H1 (cell line): ENCODE measurements at regions not wholly inside any gene's neighbourhood (a gene's known extent, or its start where the extent isn't known, plus 50 kb on each side); places are given as distances from the start of the nearest gene placed in this dataset.

Experiments used
- CREB1 ChIP-seq: IDR thresholded peaks from 2 replicates; pipeline ENCODE4 v1.6.1; 2012; ENCODE audit warnings: inconsistent platforms
- KDM4A ChIP-seq: IDR thresholded peaks from one replicate; pipeline ENCODE4 v1.7.1; 2012; ENCODE audit warnings: low read depth, mild to moderate bottlenecking, moderate library complexity, low read length, inconsistent platforms; ENCODE audit not compliant: severe bottlenecking
- MAFK ChIP-seq: IDR thresholded peaks from 2 replicates; pipeline ENCODE4 v1.6.1; 2012; ENCODE audit warnings: low read depth, mild to moderate bottlenecking, improper control_type of control experiment, low read length
- POLR2A ChIP-seq, 2 experiments: IDR thresholded peaks; 1 replicate in 1 of 2; 2 replicates in 1 of 2; pipeline ENCODE4 v1.6.1; 2011; ENCODE audit warnings: low read depth in 2 of 2, low read length in 2 of 2, mild to moderate bottlenecking in 2 of 2; ENCODE audit errors: control extremely low read depth in 1 of 2
- SIN3A ChIP-seq, 2 experiments: IDR thresholded peaks in 1 of 2; conservative IDR thresholded peaks in 1 of 2; 2 replicates each; pipeline ENCODE4 v1.6.1; 2011 to 2012; ENCODE audit warnings: low read length in 2 of 2, improper control_type of control experiment in 1 of 2, low read depth in 1 of 2, mild to moderate bottlenecking in 1 of 2
- TAF7 ChIP-seq: optimal IDR thresholded peaks from 2 replicates; pipeline ENCODE3; 2011; ENCODE audit warnings: low read depth, mild to moderate bottlenecking, inconsistent platforms, low read length, moderate library complexity, borderline replicate concordance
- TBP ChIP-seq: IDR thresholded peaks from 2 replicates; pipeline ENCODE4 v1.6.1; 2011; ENCODE audit warnings: low read depth, low read length, improper control_type of control experiment
- ZNF274 ChIP-seq: IDR thresholded peaks from 2 replicates; pipeline ENCODE4 v1.7.0; 2012; ENCODE audit warnings: low read length, borderline replicate concordance; ENCODE audit errors: extremely low read depth
- TF ChIP-seq, protein P1 (sequence below): fragments of 300-600 bp; sonication (generic); IDR thresholded peaks from 2 replicates; pipeline ENCODE4 v1.7.1; 2012; ENCODE audit warnings: low read length, moderate library complexity, mild to moderate bottlenecking, inconsistent platforms; ENCODE audit not compliant: insufficient replicate concordance

GRCh38 chr2:29991086-29991485 lies 69.7 kb upstream of the ALK start (continued):
- TF ChIP-seq, protein P1, sequence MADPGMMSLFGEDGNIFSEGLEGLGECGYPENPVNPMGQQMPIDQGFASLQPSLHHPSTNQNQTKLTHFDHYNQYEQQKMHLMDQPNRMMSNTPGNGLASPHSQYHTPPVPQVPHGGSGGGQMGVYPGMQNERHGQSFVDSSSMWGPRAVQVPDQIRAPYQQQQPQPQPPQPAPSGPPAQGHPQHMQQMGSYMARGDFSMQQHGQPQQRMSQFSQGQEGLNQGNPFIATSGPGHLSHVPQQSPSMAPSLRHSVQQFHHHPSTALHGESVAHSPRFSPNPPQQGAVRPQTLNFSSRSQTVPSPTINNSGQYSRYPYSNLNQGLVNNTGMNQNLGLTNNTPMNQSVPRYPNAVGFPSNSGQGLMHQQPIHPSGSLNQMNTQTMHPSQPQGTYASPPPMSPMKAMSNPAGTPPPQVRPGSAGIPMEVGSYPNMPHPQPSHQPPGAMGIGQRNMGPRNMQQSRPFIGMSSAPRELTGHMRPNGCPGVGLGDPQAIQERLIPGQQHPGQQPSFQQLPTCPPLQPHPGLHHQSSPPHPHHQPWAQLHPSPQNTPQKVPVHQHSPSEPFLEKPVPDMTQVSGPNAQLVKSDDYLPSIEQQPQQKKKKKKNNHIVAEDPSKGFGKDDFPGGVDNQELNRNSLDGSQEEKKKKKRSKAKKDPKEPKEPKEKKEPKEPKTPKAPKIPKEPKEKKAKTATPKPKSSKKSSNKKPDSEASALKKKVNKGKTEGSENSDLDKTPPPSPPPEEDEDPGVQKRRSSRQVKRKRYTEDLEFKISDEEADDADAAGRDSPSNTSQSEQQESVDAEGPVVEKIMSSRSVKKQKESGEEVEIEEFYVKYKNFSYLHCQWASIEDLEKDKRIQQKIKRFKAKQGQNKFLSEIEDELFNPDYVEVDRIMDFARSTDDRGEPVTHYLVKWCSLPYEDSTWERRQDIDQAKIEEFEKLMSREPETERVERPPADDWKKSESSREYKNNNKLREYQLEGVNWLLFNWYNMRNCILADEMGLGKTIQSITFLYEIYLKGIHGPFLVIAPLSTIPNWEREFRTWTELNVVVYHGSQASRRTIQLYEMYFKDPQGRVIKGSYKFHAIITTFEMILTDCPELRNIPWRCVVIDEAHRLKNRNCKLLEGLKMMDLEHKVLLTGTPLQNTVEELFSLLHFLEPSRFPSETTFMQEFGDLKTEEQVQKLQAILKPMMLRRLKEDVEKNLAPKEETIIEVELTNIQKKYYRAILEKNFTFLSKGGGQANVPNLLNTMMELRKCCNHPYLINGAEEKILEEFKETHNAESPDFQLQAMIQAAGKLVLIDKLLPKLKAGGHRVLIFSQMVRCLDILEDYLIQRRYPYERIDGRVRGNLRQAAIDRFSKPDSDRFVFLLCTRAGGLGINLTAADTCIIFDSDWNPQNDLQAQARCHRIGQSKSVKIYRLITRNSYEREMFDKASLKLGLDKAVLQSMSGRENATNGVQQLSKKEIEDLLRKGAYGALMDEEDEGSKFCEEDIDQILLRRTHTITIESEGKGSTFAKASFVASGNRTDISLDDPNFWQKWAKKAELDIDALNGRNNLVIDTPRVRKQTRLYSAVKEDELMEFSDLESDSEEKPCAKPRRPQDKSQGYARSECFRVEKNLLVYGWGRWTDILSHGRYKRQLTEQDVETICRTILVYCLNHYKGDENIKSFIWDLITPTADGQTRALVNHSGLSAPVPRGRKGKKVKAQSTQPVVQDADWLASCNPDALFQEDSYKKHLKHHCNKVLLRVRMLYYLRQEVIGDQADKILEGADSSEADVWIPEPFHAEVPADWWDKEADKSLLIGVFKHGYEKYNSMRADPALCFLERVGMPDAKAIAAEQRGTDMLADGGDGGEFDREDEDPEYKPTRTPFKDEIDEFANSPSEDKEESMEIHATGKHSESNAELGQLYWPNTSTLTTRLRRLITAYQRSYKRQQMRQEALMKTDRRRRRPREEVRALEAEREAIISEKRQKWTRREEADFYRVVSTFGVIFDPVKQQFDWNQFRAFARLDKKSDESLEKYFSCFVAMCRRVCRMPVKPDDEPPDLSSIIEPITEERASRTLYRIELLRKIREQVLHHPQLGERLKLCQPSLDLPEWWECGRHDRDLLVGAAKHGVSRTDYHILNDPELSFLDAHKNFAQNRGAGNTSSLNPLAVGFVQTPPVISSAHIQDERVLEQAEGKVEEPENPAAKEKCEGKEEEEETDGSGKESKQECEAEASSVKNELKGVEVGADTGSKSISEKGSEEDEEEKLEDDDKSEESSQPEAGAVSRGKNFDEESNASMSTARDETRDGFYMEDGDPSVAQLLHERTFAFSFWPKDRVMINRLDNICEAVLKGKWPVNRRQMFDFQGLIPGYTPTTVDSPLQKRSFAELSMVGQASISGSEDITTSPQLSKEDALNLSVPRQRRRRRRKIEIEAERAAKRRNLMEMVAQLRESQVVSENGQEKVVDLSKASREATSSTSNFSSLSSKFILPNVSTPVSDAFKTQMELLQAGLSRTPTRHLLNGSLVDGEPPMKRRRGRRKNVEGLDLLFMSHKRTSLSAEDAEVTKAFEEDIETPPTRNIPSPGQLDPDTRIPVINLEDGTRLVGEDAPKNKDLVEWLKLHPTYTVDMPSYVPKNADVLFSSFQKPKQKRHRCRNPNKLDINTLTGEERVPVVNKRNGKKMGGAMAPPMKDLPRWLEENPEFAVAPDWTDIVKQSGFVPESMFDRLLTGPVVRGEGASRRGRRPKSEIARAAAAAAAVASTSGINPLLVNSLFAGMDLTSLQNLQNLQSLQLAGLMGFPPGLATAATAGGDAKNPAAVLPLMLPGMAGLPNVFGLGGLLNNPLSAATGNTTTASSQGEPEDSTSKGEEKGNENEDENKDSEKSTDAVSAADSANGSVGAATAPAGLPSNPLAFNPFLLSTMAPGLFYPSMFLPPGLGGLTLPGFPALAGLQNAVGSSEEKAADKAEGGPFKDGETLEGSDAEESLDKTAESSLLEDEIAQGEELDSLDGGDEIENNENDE, result no peak
- TF ChIP-seq SIN3A (conservative IDR thresholded peaks at IDR 0.05 in 1 of 2, IDR thresholded peaks at IDR 0.05 in 1 of 2; ENCODE audit: low read depth in 1 of 2, low read length in 2 of 2), result no peak
- TF ChIP-seq MAFK, result no peak
- no peak for TF ChIP-seq CREB1
- TF ChIP-seq TAF7, result no peak
- no peak for TF ChIP-seq KDM4A
- no peak for TF ChIP-seq ZNF274
- no peak for TF ChIP-seq POLR2A (IDR thresholded peaks at IDR 0.05; ENCODE audit: control extremely low read depth in 1 of 2, low read depth in 2 of 2, low read length in 2 of 2)
- TF ChIP-seq TBP, result no peak
